AG04449 (cell line): ENCODE measurements at regions not wholly inside any gene's neighbourhood (a gene's known extent, or its start where the extent isn't known, plus 50 kb on each side); places are given as distances from the start of the nearest gene placed in this dataset.

Experiments used
- CTCF ChIA-PET: fragments of 350-600 bp; formaldehyde crosslinking; extraction: SDS; loops from one replicate; lab custom pipeline; 2021; ENCODE audit warnings: antibody characterized with exemption; lab: Yijun Ruan, JAX
- POLR2A ChIA-PET: fragments of 400-600, 350-600 bp; formaldehyde crosslinking; extraction: SDS; loops from one replicate; lab custom pipeline; 2020; ENCODE audit warnings: antibody characterized with exemption, inconsistent platforms; lab: Yijun Ruan, JAX
- DNase-seq: peaks from one replicate; pipeline ENCODE4 v3.0.0-alpha.2; 2010; ENCODE audit warnings: low read depth, low spot score
- H3K4me3 ChIP-seq: 2 replicates; pipeline ENCODE4 v1.5.1; 2011; ENCODE audit warnings: low read depth, mild to moderate bottlenecking, control low read depth, low read length
- TF ChIP-seq, protein P1 (sequence below): IDR thresholded peaks from one replicate; pipeline ENCODE4 v1.5.1; 2011; ENCODE audit warnings: mild to moderate bottlenecking, moderate library complexity, low read length, control low read depth, inconsistent platforms; ENCODE audit not compliant: insufficient read depth; ENCODE audit errors: missing control alignments

DNA sequence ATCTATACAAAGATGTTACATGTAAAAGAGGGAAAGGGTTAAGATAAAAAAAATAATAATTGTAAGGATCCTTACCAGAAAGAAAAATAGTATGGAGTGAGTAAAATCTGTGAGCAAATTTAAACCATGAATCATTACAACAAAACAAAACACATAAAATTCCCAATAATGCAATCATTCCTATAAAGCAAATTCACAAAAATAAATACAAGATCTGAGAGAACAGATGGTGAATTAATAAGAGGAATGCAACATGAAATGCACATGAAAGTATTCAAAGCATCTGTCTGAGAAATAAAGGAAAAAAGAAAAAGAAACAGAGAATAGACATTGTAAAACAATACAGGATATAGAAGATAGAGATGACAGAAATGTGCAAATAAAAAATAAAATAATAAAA is 681.5 kb upstream of the KLHL1 start:
- ChIA-PET CTCF (no interaction called here), POLR2A (no interaction called here)
- DNase-seq: no peak
- TF ChIP-seq, protein P1, sequence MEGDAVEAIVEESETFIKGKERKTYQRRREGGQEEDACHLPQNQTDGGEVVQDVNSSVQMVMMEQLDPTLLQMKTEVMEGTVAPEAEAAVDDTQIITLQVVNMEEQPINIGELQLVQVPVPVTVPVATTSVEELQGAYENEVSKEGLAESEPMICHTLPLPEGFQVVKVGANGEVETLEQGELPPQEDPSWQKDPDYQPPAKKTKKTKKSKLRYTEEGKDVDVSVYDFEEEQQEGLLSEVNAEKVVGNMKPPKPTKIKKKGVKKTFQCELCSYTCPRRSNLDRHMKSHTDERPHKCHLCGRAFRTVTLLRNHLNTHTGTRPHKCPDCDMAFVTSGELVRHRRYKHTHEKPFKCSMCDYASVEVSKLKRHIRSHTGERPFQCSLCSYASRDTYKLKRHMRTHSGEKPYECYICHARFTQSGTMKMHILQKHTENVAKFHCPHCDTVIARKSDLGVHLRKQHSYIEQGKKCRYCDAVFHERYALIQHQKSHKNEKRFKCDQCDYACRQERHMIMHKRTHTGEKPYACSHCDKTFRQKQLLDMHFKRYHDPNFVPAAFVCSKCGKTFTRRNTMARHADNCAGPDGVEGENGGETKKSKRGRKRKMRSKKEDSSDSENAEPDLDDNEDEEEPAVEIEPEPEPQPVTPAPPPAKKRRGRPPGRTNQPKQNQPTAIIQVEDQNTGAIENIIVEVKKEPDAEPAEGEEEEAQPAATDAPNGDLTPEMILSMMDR: no peak
- H3K4me3 ChIP-seq: no peak overlapping the region

- no peak overlapping the region for H3K4me3 ChIP-seq
- ChIA-PET CTCF (no interaction called here), POLR2A (no interaction called here)
- TF ChIP-seq, protein P1: no peak
- no peak for DNase-seq
These were observed 679.8 kb upstream of the KLHL1 start for GRCh38 chr13:70788074-70788473.

- POLR2A ChIA-PET: no interaction called here
- no peak for DNase-seq
- no peak overlapping the region for H3K4me3 ChIP-seq
- CTCF ChIA-PET: no interaction called here
- TF ChIP-seq, protein P1: no peak
These were observed 676.1 kb upstream of the KLHL1 start for GRCh38 chr13:70784207-70784989.

GRCh38 chr13:70769817-70770216 is 661.6 kb upstream of the KLHL1 start:
- DNase-seq: no peak
- CTCF ChIA-PET: no interaction called here
- TF ChIP-seq, protein P1: no peak
- H3K4me3 ChIP-seq: no peak overlapping the region
- POLR2A ChIA-PET: no interaction called here

DNA sequence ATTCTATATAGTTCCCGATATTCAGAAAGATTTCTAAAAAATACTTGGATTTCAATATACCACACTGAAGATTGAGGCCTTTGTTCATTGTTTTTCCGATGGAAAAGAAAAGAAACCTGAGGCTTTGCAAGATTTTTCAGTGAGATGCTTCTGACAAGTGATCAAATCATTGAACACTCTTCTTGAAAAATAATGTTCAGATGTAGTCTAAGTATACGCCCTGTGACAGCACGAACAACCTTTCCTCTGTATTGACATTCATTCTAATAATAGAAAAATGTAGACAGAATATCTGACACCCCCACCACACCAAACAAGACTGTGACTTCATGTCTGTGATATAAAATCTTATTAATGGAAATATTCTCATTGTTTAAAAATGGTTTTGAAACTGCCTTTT is 650.7 kb upstream of the KLHL1 start:
- POLR2A ChIA-PET: no interaction called here
- DNase-seq: no peak
- TF ChIP-seq, protein P1: no peak
- CTCF ChIA-PET: no interaction called here
- no peak overlapping the region for H3K4me3 ChIP-seq

GRCh38 chr13:70756088-70756487 is 647.8 kb upstream of the KLHL1 start:
- CTCF ChIA-PET: no interaction called here
- DNase-seq: no peak
- TF ChIP-seq, protein P1: no peak

More at GRCh38 chr13:70756088-70756487, 647.8 kb upstream of the KLHL1 start:
- H3K4me3 ChIP-seq: no peak overlapping the region
- POLR2A ChIA-PET: no interaction called here
